Ishikawa (cell line): ENCODE measurements at regions not wholly inside any gene's neighbourhood (a gene's known extent, or its start where the extent isn't known, plus 50 kb on each side); places are given as distances from the start of the nearest gene placed in this dataset.

ENCODE experiments used
- EGR1 ChIP-seq: IDR thresholded peaks from 2 replicates; pipeline ENCODE4 v1.6.1; 2012
- EP300 ChIP-seq: IDR thresholded peaks from 2 replicates; pipeline ENCODE4 v1.6.1; 2012; ENCODE audit warnings: borderline replicate concordance
- RAD21 ChIP-seq: IDR thresholded peaks from 2 replicates; pipeline ENCODE4 v1.6.1; 2012; ENCODE audit warnings: low read depth
- TAF1 ChIP-seq: IDR thresholded peaks from 2 replicates; pipeline ENCODE4 v1.6.1; 2012; ENCODE audit warnings: low read depth, mild to moderate bottlenecking
- ZBTB7A ChIP-seq: IDR thresholded peaks from 2 replicates; pipeline ENCODE4 v1.6.1; 2012; ENCODE audit warnings: low read depth
- TF ChIP-seq, protein P1 (sequence below): IDR thresholded peaks from 2 replicates; pipeline ENCODE4 v1.6.1; 2012; ENCODE audit warnings: low read depth, mild to moderate bottlenecking

DNA sequence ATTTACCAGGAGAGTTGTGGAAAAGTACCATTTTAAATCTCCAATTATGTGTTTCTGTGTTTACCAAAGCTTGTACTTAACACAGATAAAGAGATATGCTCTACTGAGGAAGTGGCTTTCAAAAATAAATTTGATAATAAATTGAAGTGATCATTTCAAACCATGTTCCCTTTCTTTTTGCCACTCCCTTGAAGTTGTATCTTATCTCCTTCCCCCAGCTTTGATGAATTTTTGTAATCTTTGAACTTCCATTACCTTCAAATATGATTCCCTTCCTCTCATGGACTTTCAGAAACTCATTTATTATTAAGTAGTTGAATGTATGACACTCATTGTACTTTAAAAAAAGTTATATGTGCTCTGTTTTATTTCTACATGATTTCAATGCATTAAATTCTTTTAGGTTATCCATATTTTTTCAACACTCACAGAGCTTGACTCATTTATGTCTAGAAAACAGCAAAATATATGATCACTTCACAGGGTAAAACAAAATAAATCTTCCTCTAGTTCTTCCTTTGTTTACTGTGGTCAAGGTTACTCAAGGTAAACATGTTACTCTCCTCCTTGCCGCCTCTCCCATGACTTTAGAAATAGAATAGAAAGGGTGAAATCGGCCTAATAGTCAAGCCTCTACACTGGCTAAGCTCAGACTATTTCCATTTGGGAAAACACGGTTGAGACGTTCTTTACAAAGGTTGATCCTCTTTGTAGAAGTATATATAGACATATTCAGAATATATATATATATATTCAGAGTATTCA, 251.2 kb upstream of the SPRY2 start:
- no peak for TF ChIP-seq ZBTB7A
- TF ChIP-seq, protein P1, sequence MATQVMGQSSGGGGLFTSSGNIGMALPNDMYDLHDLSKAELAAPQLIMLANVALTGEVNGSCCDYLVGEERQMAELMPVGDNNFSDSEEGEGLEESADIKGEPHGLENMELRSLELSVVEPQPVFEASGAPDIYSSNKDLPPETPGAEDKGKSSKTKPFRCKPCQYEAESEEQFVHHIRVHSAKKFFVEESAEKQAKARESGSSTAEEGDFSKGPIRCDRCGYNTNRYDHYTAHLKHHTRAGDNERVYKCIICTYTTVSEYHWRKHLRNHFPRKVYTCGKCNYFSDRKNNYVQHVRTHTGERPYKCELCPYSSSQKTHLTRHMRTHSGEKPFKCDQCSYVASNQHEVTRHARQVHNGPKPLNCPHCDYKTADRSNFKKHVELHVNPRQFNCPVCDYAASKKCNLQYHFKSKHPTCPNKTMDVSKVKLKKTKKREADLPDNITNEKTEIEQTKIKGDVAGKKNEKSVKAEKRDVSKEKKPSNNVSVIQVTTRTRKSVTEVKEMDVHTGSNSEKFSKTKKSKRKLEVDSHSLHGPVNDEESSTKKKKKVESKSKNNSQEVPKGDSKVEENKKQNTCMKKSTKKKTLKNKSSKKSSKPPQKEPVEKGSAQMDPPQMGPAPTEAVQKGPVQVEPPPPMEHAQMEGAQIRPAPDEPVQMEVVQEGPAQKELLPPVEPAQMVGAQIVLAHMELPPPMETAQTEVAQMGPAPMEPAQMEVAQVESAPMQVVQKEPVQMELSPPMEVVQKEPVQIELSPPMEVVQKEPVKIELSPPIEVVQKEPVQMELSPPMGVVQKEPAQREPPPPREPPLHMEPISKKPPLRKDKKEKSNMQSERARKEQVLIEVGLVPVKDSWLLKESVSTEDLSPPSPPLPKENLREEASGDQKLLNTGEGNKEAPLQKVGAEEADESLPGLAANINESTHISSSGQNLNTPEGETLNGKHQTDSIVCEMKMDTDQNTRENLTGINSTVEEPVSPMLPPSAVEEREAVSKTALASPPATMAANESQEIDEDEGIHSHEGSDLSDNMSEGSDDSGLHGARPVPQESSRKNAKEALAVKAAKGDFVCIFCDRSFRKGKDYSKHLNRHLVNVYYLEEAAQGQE: no peak
- no peak for TF ChIP-seq RAD21
- no peak for TF ChIP-seq EGR1
- no peak for TF ChIP-seq EP300
- no peak for TF ChIP-seq TAF1
